Inferior parietal cortex (tissue), 1 donor: ENCODE measurements at regions not wholly inside any gene's neighbourhood (a gene's known extent, or its start where the extent isn't known, plus 50 kb on each side); places are given as distances from the start of the nearest gene placed in this dataset.
"Not testable (repeated sequence)": the region's sequence is repeated elsewhere in the genome, so short reads cannot be mapped to it uniquely, and the experiment has no call there.

Experiments
- DNase-seq: peaks from one replicate; pipeline ENCODE4 v3.0.0-alpha.2; 2016; ENCODE audit errors: extremely low spot score

GRCh38 chr16:35195864-35196216 lies 1736.4 kb downstream of the TP53TG3F start:
- no peak for DNase-seq

GRCh38 chr16:35196313-35196712 lies 1736.9 kb downstream of the TP53TG3F start:
- no peak for DNase-seq

DNA sequence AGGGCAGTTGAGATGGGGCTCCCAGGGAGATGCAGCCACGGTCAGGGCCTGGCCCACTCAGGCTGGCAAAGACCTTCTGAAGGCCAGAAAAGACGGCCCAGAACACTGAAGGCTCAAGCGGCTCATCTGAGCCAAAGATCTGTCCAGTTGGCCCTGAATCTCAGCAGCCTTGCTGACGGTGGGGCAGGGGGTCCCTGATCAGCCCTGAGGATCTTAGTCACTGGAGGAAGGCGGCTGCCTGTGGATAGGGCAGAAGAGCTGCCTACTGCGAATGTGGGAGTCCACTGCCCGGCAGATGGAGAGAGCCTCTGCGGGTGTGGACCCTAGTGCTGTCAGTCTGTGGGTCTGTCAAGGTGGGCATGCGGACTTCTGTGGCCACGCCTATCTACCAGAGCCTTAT lies 1738.2 kb downstream of the TP53TG3F start:
- no peak for DNase-seq

DNA sequence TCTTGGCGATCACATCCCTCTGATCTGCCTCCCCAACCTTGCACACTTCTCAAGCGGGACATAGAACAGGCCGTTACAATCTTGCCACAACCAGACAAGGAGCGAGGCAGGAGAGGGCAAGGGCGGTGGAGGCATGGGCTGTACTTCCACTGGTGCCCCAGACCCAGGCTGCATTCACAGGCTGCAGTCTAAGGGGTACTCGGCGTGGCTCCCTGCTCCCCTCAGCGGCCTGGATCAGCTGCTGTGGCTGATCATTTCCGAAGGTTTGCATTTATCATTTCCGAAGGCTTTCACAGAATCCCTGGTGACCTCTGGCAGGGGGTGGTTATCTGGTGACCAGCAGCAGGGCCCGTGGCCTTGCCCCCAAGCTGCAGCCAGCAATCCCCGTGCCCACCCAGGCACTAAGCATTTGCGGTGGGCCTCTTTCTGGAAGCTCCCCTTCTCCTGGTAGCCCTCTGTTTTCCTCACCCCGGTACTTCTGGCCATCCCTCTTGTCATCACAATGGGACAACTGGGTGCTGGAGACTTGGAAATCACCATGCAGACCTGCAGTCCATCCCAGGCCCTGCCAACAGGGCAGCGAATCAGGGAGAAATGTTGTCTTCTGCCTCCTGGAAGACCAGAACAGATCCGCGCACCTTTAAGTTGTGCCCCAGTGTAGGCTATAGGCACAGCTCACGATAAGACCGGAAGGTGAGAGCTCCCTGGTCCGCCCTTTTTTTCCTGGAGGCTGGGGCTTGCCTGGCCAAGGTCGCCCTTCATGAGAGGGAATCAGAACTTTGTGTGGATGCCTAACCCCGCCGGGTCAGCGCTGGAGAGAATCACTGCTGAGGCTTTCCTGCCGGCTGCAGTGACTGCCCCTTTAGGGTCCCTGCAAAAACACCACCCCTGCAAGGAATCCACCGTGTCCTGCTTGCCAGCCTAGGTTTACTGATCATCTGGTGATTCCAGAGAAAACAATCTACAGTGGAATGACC lies 1739.1 kb downstream of the TP53TG3F start:
- DNase-seq = no peak

DNA sequence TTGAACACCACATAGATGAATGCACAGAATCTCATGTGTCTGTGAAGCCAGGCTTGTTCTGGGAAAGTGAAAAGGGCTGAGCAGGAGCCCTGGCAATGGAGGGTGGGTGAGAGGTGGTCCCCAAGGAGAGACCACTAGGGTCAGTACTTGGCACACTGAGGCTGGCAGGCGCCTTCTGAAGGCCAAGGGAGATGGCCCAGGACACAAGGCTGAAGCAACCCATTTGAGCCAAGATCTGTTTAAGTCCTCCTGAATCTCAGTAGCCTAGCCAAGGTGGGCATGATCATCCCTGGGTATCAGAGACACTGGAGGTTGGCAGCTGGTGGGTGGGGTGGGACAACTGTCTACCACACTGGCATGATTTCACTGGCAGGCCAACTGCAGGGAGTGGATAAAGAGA lies 1741.2 kb downstream of the TP53TG3F start:
- DNase-seq = no peak

GRCh38 chr16:35201151-35201550 lies 1741.7 kb downstream of the TP53TG3F start:
- DNase-seq = no peak

DNA sequence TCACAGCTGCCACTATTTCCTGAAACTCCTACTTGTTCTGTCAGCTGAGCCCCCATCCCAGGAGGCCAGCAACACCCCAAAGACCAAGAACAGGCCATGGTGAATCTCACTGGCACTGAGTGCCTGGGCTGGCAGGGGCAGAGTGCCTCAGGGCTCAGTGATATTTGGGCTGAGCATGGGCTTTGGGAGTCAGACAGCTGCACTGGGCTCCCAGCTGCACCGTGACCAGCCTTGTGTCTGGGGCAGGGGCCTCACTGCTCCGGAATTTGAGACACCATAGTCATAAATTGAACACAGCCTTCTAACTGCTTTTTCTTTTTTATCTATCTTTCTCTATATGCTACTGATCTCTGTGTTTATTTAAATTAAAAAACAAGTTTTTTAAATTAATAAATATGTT lies 1744.2 kb downstream of the TP53TG3F start:
- DNase-seq = no peak

GRCh38 chr16:35207059-35207999 lies 1747.9 kb downstream of the TP53TG3F start:
- no peak for DNase-seq

DNA sequence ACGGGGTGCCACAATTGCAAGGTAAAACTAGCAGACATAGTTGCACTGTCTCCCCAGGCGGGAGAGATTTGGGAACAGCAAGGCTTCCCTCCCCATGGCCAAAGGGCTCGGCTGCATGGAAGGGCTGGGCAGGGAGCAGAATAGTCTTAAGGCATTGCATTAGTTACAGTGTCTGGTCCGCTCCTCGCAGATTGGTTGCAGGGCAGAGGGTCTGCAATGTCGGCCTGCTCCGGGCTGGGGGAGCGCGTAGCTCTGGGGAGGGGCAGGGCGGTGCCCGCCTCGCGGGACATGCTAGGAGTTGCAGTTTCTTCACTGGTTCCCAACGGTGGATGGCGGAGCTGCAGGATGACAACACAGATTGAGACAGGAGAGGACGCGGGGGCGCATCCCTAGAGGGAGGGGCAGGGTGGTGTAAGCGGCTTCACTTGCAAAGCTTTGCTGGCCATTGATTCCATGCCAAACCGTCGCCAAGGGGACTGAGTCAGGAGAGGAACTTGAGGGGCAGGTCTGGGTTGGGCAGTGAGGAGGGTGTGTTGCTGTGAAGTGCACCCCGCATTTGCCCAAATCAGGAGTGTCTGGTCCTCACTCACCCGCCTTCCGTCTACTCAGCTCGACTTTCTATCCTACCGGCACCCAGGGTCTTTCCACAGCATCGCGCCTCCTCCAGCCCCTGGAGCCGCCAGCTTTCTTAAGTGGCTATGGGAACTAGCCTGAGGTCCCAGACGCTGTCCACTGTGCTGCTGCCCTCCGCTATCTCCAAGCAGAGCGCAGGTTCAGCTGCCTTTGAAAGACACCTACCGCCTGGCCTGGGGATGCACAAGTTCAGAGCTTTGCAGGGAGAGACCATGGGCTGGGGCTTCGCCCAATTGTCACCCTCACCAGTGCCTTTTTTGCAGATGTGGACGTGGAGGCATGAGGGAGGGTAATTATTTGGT lies 1748.9 kb downstream of the TP53TG3F start:
- no peak for DNase-seq

GRCh38 chr16:35210681-35211433 lies 1751.4 kb downstream of the TP53TG3F start:
- DNase-seq = no peak

DNA sequence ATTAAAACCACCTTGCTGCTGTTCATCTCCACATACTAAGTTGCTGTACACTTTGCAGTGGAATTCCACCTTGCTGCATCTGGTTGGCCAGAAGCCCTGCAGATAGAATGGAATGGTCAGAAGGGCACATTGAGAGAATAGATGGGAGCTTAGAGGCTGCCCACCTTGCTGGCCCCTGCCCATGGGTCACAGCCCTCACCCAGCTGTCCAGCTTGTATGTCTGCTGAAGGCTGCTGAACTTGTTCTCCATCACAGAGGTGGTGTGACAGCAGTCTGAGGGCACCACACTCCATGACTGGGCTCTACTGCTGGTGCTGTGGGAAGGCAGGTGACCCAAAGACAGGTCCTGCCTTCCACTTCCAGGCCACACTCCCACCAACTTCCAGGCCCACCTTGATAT lies 1755.4 kb downstream of the TP53TG3F start:
- no peak for DNase-seq

DNA sequence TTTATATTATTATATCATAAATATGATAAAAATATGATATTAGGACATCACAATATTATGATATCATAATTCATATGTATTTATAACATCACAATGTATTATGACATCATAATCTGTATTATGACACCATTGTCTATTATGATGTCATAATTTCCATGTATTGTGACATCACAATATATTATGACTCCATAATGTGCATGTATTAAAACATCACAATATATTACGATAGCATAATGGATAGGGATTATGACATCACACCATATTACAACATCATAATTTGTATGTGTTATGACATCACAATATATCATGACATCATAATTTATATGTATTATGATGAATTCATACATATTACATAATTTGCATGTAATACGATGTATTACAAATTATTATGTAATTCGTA lies 1755.9 kb downstream of the TP53TG3F start:
- DNase-seq = no peak

DNA sequence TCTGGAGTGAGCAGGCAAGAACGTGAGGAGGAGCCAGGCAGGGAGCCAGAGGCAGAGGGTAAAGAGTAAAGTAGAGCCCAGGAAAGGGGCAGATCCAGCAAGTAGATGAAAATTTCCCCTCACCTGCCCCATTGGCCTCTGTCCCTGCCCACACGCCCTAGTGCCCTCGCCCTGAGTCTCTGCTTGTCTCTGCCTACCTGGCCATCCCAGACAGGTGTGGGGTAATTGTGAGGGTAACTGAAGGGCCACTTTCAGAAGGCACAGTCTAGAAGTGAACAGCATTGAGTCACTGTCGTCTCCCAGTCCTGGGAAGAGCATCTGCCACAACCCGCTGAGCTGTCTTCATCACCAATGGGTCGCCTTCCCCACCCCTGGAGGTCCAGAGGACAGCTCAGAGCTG lies 1756.8 kb downstream of the TP53TG3F start:
- not testable (repeated sequence) for DNase-seq

DNA sequence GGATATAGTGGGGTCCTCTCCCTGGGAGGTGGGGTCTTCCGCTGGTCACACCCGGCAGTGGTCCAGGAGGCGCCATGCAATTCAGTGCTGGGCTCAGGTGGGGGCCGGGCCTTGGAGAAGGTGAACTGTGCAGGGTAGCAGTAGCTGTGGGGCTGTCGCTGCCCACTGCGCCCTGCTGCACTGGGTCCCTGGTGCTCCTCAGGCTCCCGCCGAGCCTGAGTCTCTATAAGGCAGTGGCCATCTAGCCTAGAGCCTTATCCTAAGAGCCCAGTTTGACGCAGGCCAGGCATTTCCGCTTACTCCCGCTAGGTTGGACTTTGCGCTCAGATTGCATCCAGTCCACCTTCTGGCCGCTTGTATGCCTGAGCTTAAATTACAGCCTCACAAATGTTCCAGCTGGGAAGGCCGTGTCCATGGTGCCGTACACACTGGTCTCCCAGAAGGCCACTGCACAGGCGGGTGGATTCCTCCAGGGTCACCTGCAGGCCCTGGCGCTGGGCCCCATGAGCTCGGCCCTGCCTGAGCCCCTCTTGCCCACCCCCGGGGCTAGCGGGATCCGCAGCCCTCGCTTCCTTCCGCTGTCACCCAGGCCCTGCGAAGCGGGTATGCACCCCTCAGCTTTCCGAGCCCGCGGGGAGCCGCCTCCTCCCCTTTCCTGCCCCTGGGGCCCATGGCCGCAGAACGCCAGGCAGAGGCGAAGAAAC lies 1762.2 kb downstream of the TP53TG3F start:
- no peak for DNase-seq

DNA sequence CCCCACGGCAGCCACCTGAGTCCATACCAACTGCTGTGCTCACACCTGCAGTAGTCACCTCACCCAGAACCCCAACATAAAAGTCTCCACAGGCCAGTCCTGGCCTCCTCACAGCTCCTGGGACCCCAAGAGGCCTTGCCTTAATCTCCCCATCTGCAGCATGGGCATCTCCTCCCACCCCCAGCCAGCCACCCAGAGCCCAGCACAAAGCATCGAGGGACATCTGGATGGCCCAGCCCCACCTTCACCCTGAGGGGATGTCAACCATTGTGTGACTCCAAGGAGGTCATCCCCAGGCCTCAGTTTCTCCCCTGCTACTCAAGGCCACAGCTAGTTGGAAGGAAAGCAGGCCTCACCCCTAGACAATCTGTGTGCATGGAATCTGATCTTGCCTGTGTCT lies 1775.3 kb downstream of the TP53TG3F start:
- DNase-seq = no peak

DNA sequence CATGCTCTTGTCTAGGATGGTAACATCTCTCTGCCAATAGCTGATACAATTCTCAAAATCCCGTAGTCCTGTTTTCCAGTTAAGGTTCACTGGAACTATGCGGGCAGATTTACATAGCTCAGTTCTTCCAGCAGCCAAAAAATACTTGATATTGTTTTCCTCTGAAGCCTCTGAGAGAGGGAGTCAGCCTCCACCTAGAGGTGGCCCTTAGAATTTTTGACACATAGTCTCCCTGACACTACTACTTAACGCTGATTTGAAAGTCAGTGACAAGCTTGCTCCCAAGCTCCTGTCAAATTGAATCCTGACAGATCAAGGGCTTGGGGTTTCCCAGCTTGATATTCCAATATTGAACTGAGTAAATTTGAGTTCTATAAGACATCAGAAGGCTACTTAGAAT lies 1780.1 kb downstream of the TP53TG3F start:
- DNase-seq = no peak

GRCh38 chr16:35249051-35249450 lies 1789.6 kb downstream of the TP53TG3F start:
- DNase-seq = no peak

DNA sequence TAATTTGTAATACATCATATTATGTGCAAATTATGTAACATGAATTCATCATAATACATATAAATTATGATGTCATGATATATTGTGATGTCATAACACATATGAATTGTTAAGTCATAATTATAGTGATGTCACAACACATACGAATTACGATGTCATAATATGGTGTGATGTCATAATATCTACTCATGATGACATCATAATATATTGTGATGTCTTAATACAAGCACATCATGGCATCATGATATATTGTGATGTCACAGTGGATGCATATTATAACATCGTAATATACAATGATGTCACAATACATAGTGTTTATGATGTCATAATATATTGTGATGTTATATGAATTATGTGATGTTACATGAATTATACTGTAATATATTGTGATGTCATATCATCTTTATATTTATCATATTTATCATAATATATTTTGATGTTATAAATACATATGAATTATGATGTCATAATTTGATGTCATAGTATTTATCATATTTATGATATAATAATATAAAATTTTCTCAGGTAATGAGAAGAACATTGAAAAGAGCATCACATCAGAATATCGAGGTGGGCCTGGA lies 1793.0 kb downstream of the TP53TG3F start:
- DNase-seq = no peak

DNA sequence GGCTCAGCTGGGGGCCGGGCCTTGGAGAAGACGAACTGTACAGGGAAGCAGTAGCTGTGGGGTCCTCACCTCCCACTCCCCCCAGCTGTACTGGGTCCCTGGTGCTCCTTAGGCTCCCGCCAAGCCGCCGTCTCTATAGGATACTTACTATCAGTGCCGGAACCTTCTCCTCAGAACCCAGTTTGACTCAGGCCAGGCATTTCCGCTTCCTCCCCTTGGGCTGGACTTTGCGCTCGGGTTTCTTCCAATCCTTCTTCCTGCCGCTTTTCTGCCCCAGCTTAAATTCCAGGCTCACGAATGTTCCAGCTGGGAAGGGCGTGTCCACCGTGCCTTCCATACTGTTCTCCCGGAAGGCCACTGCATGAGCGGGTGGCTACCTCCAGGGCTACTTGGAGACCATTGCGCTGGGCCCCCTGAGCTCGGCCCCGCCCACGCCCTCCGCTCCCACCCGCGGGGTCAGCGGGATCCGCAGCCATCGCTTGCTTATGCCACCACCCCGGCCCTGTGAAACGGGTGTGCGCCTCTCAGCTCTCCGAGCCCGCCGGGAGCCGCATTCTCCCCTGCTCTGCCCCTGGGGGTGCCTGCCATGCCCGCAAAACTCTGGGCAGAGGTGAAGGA lies 1795.9 kb downstream of the TP53TG3F start:
- no peak for DNase-seq
